WI38 (cell line): ENCODE measurements at regions not wholly inside any gene's neighbourhood (a gene's known extent, or its start where the extent isn't known, plus 50 kb on each side); places are given as distances from the start of the nearest gene placed in this dataset.

Source experiments
- H3K4me3 ChIP-seq: 2 replicates; pipeline ENCODE4 v1.5.1; 2011; ENCODE audit warnings: low read depth, mild to moderate bottlenecking, control low read depth, low read length
- CTCF ChIP-seq: IDR thresholded peaks from 2 replicates; pipeline ENCODE4 v1.5.1; 2012; ENCODE audit warnings: low read depth, mild to moderate bottlenecking, control low read depth, low read length

- no peak overlapping the region for H3K4me3 ChIP-seq
- no peak for TF ChIP-seq CTCF
These were observed 229.4 kb downstream of the CD47 start for GRCh38 chr3:107861422-107861821.
